OCI-LY3 (cell line): ENCODE measurements at regions not wholly inside any gene's neighbourhood (a gene's known extent, or its start where the extent isn't known, plus 50 kb on each side); places are given as distances from the start of the nearest gene placed in this dataset.

Experiments used
- H2AFZ ChIP-seq: fragments of 200-600, 300-600 bp; shearing (Covaris generic); 2 replicates; pipeline ENCODE4 v1.6.0; 2014; ENCODE audit warnings: antibody characterized with exemption, low read depth, low read length
- H3K27ac ChIP-seq: fragments of 200-600, 300-600 bp; sonication (generic); 2 replicates; pipeline ENCODE4 v1.5.1; 2014; ENCODE audit warnings: mild to moderate bottlenecking, low read length, moderate library complexity, mixed read lengths
- H3K27me3 ChIP-seq: fragments of 200-600, 300-600 bp; sonication (generic); 2 replicates; pipeline ENCODE4 v1.6.1; 2014; ENCODE audit warnings: low read depth, low read length, mixed read lengths
- H3K36me3 ChIP-seq: fragments of 200-600, 300-600 bp; sonication (generic); replicated peaks from 2 replicates; pipeline ENCODE3; 2014; ENCODE audit warnings: low read depth, low read length, mixed read lengths
- H3K4me1 ChIP-seq: fragments of 300-600, 200-600 bp; sonication (generic); 2 replicates; pipeline ENCODE4 v1.6.1; 2014; ENCODE audit warnings: low read length, mixed read lengths
- H3K4me2 ChIP-seq: fragments of 200-600, 300-600 bp; sonication (generic); 2 replicates; pipeline ENCODE4 v1.6.1; 2014; ENCODE audit warnings: low read length, mixed read lengths
- H3K4me3 ChIP-seq: fragments of 300-600, 200-600 bp; sonication (generic); 2 replicates; pipeline ENCODE4 v1.5.1; 2014; ENCODE audit warnings: antibody characterized with exemption, mild to moderate bottlenecking, low read length, moderate library complexity
- H3K79me2 ChIP-seq: fragments of 300-600, 200-600 bp; shearing (Covaris generic); 2 replicates; pipeline ENCODE4 v1.6.1; 2014; ENCODE audit warnings: mild to moderate bottlenecking, low read length, mixed read lengths
- H3K9ac ChIP-seq: fragments of 300-600, 200-600 bp; shearing (Covaris generic); 2 replicates; pipeline ENCODE4 v1.6.0; 2014; ENCODE audit warnings: mild to moderate bottlenecking, low read length, moderate library complexity
- H3K9me3 ChIP-seq: fragments of 200-600, 300-600 bp; shearing (Covaris generic); 2 replicates; pipeline ENCODE4 v1.6.1; 2014; ENCODE audit warnings: low read length, mixed read lengths; ENCODE audit not compliant: insufficient read depth
- H4K20me1 ChIP-seq: fragments of 200-600, 300-600 bp; sonication (generic); 2 replicates; pipeline ENCODE4 v1.6.1; 2016; ENCODE audit warnings: low read length, mixed read lengths; ENCODE audit not compliant: insufficient read depth
- CTCF ChIP-seq: fragments of 200-600, 300-600 bp; sonication (generic); IDR thresholded peaks from 2 replicates; pipeline ENCODE4 v1.5.1; 2014; ENCODE audit warnings: antibody characterized with exemption, low read length, low read depth
- EZH2phosphoT487 ChIP-seq: fragments of 200-600 bp; shearing (Covaris generic); IDR thresholded peaks from 2 replicates; pipeline ENCODE4 v1.6.1; 2018; ENCODE audit warnings: antibody characterized with exemption, mixed run types, low read depth

DNA sequence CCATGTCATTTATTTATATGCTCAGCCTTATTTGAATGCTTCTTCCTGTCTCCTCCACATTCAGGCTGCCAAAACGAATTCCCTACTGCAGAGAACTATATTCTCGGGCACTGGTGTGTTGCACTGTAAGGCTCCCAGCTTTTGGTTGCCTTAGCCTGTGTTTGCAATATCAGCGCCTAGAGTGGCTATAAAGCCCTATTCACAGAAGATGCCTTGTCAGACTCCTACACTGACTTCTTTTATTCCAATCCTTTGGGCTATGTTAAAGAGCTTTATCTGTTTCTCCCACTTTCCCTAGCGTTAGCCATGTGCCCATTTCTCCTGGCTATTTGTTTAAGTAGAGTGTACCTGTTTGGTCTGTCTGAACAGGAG lies 62.4 kb upstream of the EHBP1 start:
- H3K36me3 ChIP-seq = no peaks in the 10 kb centered on the region
- H3K4me1 ChIP-seq = no peaks in the 10 kb centered on the region
- H2AFZ ChIP-seq = no peak overlapping the region
- TF ChIP-seq EZH2phosphoT487 (no peak), CTCF (no peak)
- no peaks in the 10 kb centered on the region for H4K20me1 ChIP-seq
- no peak overlapping the region for H3K4me2 ChIP-seq
- no peak overlapping the region for H3K27ac ChIP-seq
- no peaks in the 10 kb centered on the region for H3K9me3 ChIP-seq
- no peak overlapping the region for H3K9ac ChIP-seq
- no peaks in the 10 kb centered on the region for H3K27me3 ChIP-seq
- H3K4me3 ChIP-seq = no peak overlapping the region
- H3K79me2 ChIP-seq = no peaks in the 10 kb centered on the region

GRCh38 chr2:62642429-62643099 lies 62.9 kb upstream of the EHBP1 start:
- no peaks in the 10 kb centered on the region for H3K27me3 ChIP-seq
- no peaks in the 10 kb centered on the region for H4K20me1 ChIP-seq
- H3K4me2 ChIP-seq = no peak overlapping the region
- TF ChIP-seq EZH2phosphoT487 (no peak), CTCF (no peak)
- H3K36me3 ChIP-seq = no peaks in the 10 kb centered on the region
- no peak overlapping the region for H3K27ac ChIP-seq
- H3K4me3 ChIP-seq = no peak overlapping the region
- no peaks in the 10 kb centered on the region for H3K79me2 ChIP-seq
- no peak overlapping the region for H3K9ac ChIP-seq
- no peaks in the 10 kb centered on the region for H3K4me1 ChIP-seq
- no peaks in the 10 kb centered on the region for H3K9me3 ChIP-seq
- no peak overlapping the region for H2AFZ ChIP-seq

GRCh38 chr2:62641936-62642335 lies 63.6 kb upstream of the EHBP1 start:
- Histone ChIP-seq H3K4me2 (no peak overlapping the region), H3K9me3 (no peaks in the 10 kb centered on the region), H3K4me1 (no peaks in the 10 kb centered on the region), H2AFZ (no peak overlapping the region), H3K36me3 (no peaks in the 10 kb centered on the region), H3K27me3 (no peaks in the 10 kb centered on the region), H3K4me3 (no peak overlapping the region), H3K27ac (no peak overlapping the region), H3K9ac (no peak overlapping the region), H3K79me2 (no peaks in the 10 kb centered on the region), H4K20me1 (no peaks in the 10 kb centered on the region)
- TF ChIP-seq EZH2phosphoT487 (no peak), CTCF (no peak)

- H3K4me2 ChIP-seq = no peak overlapping the region
These were observed 64.1 kb upstream of the EHBP1 start for GRCh38 chr2:62641410-62641843.

More at GRCh38 chr2:62641410-62641843, 64.1 kb upstream of the EHBP1 start:
- Histone ChIP-seq H3K27me3 (no peaks in the 10 kb centered on the region), H3K27ac (no peak overlapping the region), H3K9me3 (no peaks in the 10 kb centered on the region), H3K9ac (no peak overlapping the region), H3K4me1 (no peaks in the 10 kb centered on the region), H3K79me2 (no peaks in the 10 kb centered on the region), H3K36me3 (no peaks in the 10 kb centered on the region), H4K20me1 (no peaks in the 10 kb centered on the region), H2AFZ (no peak overlapping the region), H3K4me3 (no peak overlapping the region)
- no peak for TF ChIP-seq EZH2phosphoT487
- no peak for TF ChIP-seq CTCF
